KOPT-K1 (cell line): ENCODE measurements at regions not wholly inside any gene's neighbourhood (a gene's known extent, or its start where the extent isn't known, plus 50 kb on each side); places are given as distances from the start of the nearest gene placed in this dataset.

ENCODE experiments used
- H3K27ac ChIP-seq: fragments of 200-600 bp; sonication (generic); 2 replicates; pipeline ENCODE4 v1.5.1; 2016; ENCODE audit warnings: antibody characterized with exemption, mild to moderate bottlenecking, low read depth, low read length; ENCODE audit not compliant: poor library complexity, severe bottlenecking
- H3K36me3 ChIP-seq: fragments of 200-600 bp; sonication (generic); 2 replicates; pipeline ENCODE4 v1.5.1; 2017; ENCODE audit warnings: antibody characterized with exemption, mild to moderate bottlenecking, low read length, moderate library complexity; ENCODE audit not compliant: insufficient read depth
- H3K9me3 ChIP-seq: fragments of 200-600 bp; sonication (generic); 2 replicates; pipeline ENCODE4 v1.5.1; 2017; ENCODE audit warnings: antibody characterized with exemption, low read length, mild to moderate bottlenecking; ENCODE audit not compliant: insufficient read depth, poor library complexity, severe bottlenecking

GRCh38 chr5:7185742-7186141, 210.2 kb upstream of the ADCY2 start:
- H3K9me3 ChIP-seq: no peaks in the 10 kb centered on the region
- H3K36me3 ChIP-seq: no peaks in the 10 kb centered on the region
- H3K27ac ChIP-seq: no peak overlapping the region

GRCh38 chr5:7186818-7187217, 209.1 kb upstream of the ADCY2 start:
- Histone ChIP-seq H3K36me3 (no peaks in the 10 kb centered on the region), H3K9me3 (no peaks in the 10 kb centered on the region), H3K27ac (no peak overlapping the region)

GRCh38 chr5:7190712-7191250, 205.2 kb upstream of the ADCY2 start:
- Histone ChIP-seq H3K36me3 (no peaks in the 10 kb centered on the region), H3K27ac (no peak overlapping the region), H3K9me3 (no peaks in the 10 kb centered on the region)

- no peaks in the 10 kb centered on the region for H3K36me3 ChIP-seq
- no peak overlapping the region for H3K27ac ChIP-seq
- no peaks in the 10 kb centered on the region for H3K9me3 ChIP-seq
Measured at GRCh38 chr5:7192016-7192415, 203.9 kb upstream of the ADCY2 start.

GRCh38 chr5:7202846-7203245, 193.1 kb upstream of the ADCY2 start:
- no peak overlapping the region for H3K27ac ChIP-seq
- H3K9me3 ChIP-seq: no peaks in the 10 kb centered on the region
- no peaks in the 10 kb centered on the region for H3K36me3 ChIP-seq

GRCh38 chr5:7207979-7208378, 188.0 kb upstream of the ADCY2 start:
- no peaks in the 10 kb centered on the region for H3K9me3 ChIP-seq
- no peak overlapping the region for H3K27ac ChIP-seq
- no peaks in the 10 kb centered on the region for H3K36me3 ChIP-seq

- no peak overlapping the region for H3K27ac ChIP-seq
- H3K36me3 ChIP-seq: no peaks in the 10 kb centered on the region
- H3K9me3 ChIP-seq: no peaks in the 10 kb centered on the region
Measured at GRCh38 chr5:7208938-7209337, 187.0 kb upstream of the ADCY2 start.

GRCh38 chr5:7209658-7210057, 186.3 kb upstream of the ADCY2 start:
- Histone ChIP-seq H3K27ac (no peak overlapping the region), H3K9me3 (no peaks in the 10 kb centered on the region), H3K36me3 (no peaks in the 10 kb centered on the region)

GRCh38 chr5:7210549-7210948, 185.4 kb upstream of the ADCY2 start:
- H3K27ac ChIP-seq: no peak overlapping the region
- no peaks in the 10 kb centered on the region for H3K36me3 ChIP-seq
- no peaks in the 10 kb centered on the region for H3K9me3 ChIP-seq

- Histone ChIP-seq H3K36me3 (no peaks in the 10 kb centered on the region), H3K9me3 (no peaks in the 10 kb centered on the region), H3K27ac (no peak overlapping the region)
Measured at GRCh38 chr5:7213525-7213924, 182.4 kb upstream of the ADCY2 start.

- Histone ChIP-seq H3K9me3 (no peaks in the 10 kb centered on the region), H3K36me3 (no peaks in the 10 kb centered on the region), H3K27ac (no peak overlapping the region)
Measured at GRCh38 chr5:7214906-7215416, 181.0 kb upstream of the ADCY2 start.

GRCh38 chr5:7218141-7218540, 177.8 kb upstream of the ADCY2 start:
- Histone ChIP-seq H3K27ac (no peak overlapping the region), H3K36me3 (no peaks in the 10 kb centered on the region), H3K9me3 (no peaks in the 10 kb centered on the region)

GRCh38 chr5:7220156-7220555, 175.8 kb upstream of the ADCY2 start:
- Histone ChIP-seq H3K9me3 (no peaks in the 10 kb centered on the region), H3K27ac (no peak overlapping the region), H3K36me3 (no peaks in the 10 kb centered on the region)

GRCh38 chr5:7221041-7221440, 174.9 kb upstream of the ADCY2 start:
- H3K9me3 ChIP-seq: no peaks in the 10 kb centered on the region
- H3K27ac ChIP-seq: no peak overlapping the region
- no peaks in the 10 kb centered on the region for H3K36me3 ChIP-seq

- no peaks in the 10 kb centered on the region for H3K9me3 ChIP-seq
Measured at GRCh38 chr5:7225826-7226225, 170.1 kb upstream of the ADCY2 start.

GRCh38 chr5:7242118-7242710, 153.7 kb upstream of the ADCY2 start:
- Histone ChIP-seq H3K27ac (no peak overlapping the region), H3K36me3 (no peaks in the 10 kb centered on the region), H3K9me3 (no peaks in the 10 kb centered on the region)

More at GRCh38 chr5:7225826-7226225, 170.1 kb upstream of the ADCY2 start:
- no peak overlapping the region for H3K27ac ChIP-seq
- H3K36me3 ChIP-seq: no peaks in the 10 kb centered on the region
